HG02610 (cell line): ENCODE measurements at regions not wholly inside any gene's neighbourhood (a gene's known extent, or its start where the extent isn't known, plus 50 kb on each side); places are given as distances from the start of the nearest gene placed in this dataset.

ENCODE experiments used
- ATAC-seq: cut with Tn5 transposase; IDR thresholded peaks from one replicate; pipeline ENCODE4 v1.9.1; 2021; ENCODE audit warnings: mild to moderate bottlenecking, moderate library complexity; ENCODE audit not compliant: unreplicated experiment

GRCh38 chr2:212945526-212945925 lies 205.9 kb downstream of the IKZF2 start:
- no peak for ATAC-seq

GRCh38 chr2:212943351-212943750 lies 208.1 kb downstream of the IKZF2 start:
- no peak for ATAC-seq

- ATAC-seq: no peak
Observed at GRCh38 chr2:212941361-212941760, 210.1 kb downstream of the IKZF2 start.

- ATAC-seq: no peak
Observed at GRCh38 chr2:212940816-212941215, 210.6 kb downstream of the IKZF2 start.

- ATAC-seq: no peak
Observed at GRCh38 chr2:212939777-212940531, 211.5 kb downstream of the IKZF2 start.

GRCh38 chr2:212938144-212938793 lies 213.1 kb downstream of the IKZF2 start:
- ATAC-seq: peak; percentile 54

GRCh38 chr2:212936572-212936971 lies 214.8 kb downstream of the IKZF2 start:
- ATAC-seq: no peak

- ATAC-seq: no peak
Observed at GRCh38 chr2:212935752-212936151, 215.7 kb downstream of the IKZF2 start.

- ATAC-seq: no peak
Observed at GRCh38 chr2:212931271-212931670, 220.1 kb downstream of the IKZF2 start.

- ATAC-seq: no peak
Observed at GRCh38 chr2:212930556-212931260, 220.7 kb downstream of the IKZF2 start.

- no peak for ATAC-seq
Observed at GRCh38 chr2:212929971-212930370, 221.4 kb downstream of the IKZF2 start.

- peak; percentile 89 for ATAC-seq
Observed at GRCh38 chr2:212929116-212929515, 222.3 kb downstream of the IKZF2 start.

GRCh38 chr2:212928681-212929080 lies 222.7 kb downstream of the IKZF2 start:
- no peak for ATAC-seq

GRCh38 chr2:212926940-212927339 lies 224.5 kb downstream of the IKZF2 start:
- ATAC-seq: no peak

- ATAC-seq: no peak
Observed at GRCh38 chr2:212923393-212923792, 228.0 kb downstream of the IKZF2 start.

GRCh38 chr2:212922701-212923100 lies 228.7 kb downstream of the IKZF2 start:
- ATAC-seq: no peak

GRCh38 chr2:212921711-212922110 lies 229.7 kb downstream of the IKZF2 start:
- ATAC-seq: no peak

GRCh38 chr2:212921061-212921460 lies 230.4 kb downstream of the IKZF2 start:
- ATAC-seq: no peak

GRCh38 chr2:212919238-212919637 lies 232.2 kb downstream of the IKZF2 start:
- ATAC-seq: no peak

- ATAC-seq: no peak
Observed at GRCh38 chr2:212918336-212918735, 233.1 kb downstream of the IKZF2 start.

- ATAC-seq: peak; percentile 81
Observed at GRCh38 chr2:212915121-212915782, 236.2 kb downstream of the IKZF2 start.
